ENCODE measurements at regions not wholly inside any gene's neighbourhood (a gene's known extent, or its start where the extent isn't known, plus 50 kb on each side); places are given as distances from the start of the nearest gene placed in this dataset.
"Not testable (repeated sequence)": the region's sequence is repeated elsewhere in the genome, so short reads cannot be mapped to it uniquely, and the experiment has no call there.

GRCh38 chr5:35561396-35561795 lies 56.3 kb upstream of the SPEF2 start:
- TF ChIP-seq TAF1 (IDR thresholded peaks at IDR 0.05; ENCODE audit: borderline replicate concordance, low read depth, low read length) (no peak), POLR2AphosphoS5 (IDR thresholded peaks at IDR 0.05; ENCODE audit: low read depth, low read length) (no peak), POLR2A (IDR thresholded peaks at IDR 0.05; ENCODE audit: low read depth, low read length) (no peak)
- FAIRE-seq (no peak), DNase-seq (ENCODE audit: insufficient read length) (no peak)

GRCh38 chr5:35557748-35558147 lies 59.9 kb upstream of the SPEF2 start:
- FAIRE-seq (no peak), DNase-seq (ENCODE audit: insufficient read length) (no peak)
- TF ChIP-seq TAF1 (IDR thresholded peaks at IDR 0.05; ENCODE audit: borderline replicate concordance, low read depth, low read length) (no peak), POLR2AphosphoS5 (IDR thresholded peaks at IDR 0.05; ENCODE audit: low read depth, low read length) (no peak), POLR2A (IDR thresholded peaks at IDR 0.05; ENCODE audit: low read depth, low read length) (no peak)

- TF ChIP-seq POLR2A (IDR thresholded peaks at IDR 0.05; ENCODE audit: low read depth, low read length) (no peak), POLR2AphosphoS5 (IDR thresholded peaks at IDR 0.05; ENCODE audit: low read depth, low read length) (no peak), TAF1 (IDR thresholded peaks at IDR 0.05; ENCODE audit: borderline replicate concordance, low read depth, low read length) (no peak)
- FAIRE-seq (no peak), DNase-seq (ENCODE audit: insufficient read length) (no peak)
Measured at GRCh38 chr5:35557199-35557598, 60.5 kb upstream of the SPEF2 start.

GRCh38 chr5:35554016-35554415 lies 63.6 kb upstream of the SPEF2 start:
- no peak for FAIRE-seq
- no peak for DNase-seq (ENCODE audit: insufficient read length)
- no peak for TF ChIP-seq TAF1 (IDR thresholded peaks at IDR 0.05; ENCODE audit: borderline replicate concordance, low read depth, low read length)
- TF ChIP-seq POLR2A (IDR thresholded peaks at IDR 0.05; ENCODE audit: low read depth, low read length) = no peak
- TF ChIP-seq POLR2AphosphoS5 (IDR thresholded peaks at IDR 0.05; ENCODE audit: low read depth, low read length) = no peak

- TF ChIP-seq POLR2AphosphoS5 (IDR thresholded peaks at IDR 0.05; ENCODE audit: low read depth, low read length) = no peak
- no peak for TF ChIP-seq TAF1 (IDR thresholded peaks at IDR 0.05; ENCODE audit: borderline replicate concordance, low read depth, low read length)
- FAIRE-seq (no peak), DNase-seq (ENCODE audit: insufficient read length) (no peak)
Measured at GRCh38 chr5:35545190-35545589, 72.5 kb upstream of the SPEF2 start.

GRCh38 chr5:35543408-35543807 lies 74.3 kb upstream of the SPEF2 start:
- TF ChIP-seq POLR2A (IDR thresholded peaks at IDR 0.05; ENCODE audit: low read depth, low read length) (no peak), TAF1 (IDR thresholded peaks at IDR 0.05; ENCODE audit: borderline replicate concordance, low read depth, low read length) (no peak), POLR2AphosphoS5 (IDR thresholded peaks at IDR 0.05; ENCODE audit: low read depth, low read length) (no peak)
- DNase-seq (ENCODE audit: insufficient read length) (no peak), FAIRE-seq (no peak)

- DNase-seq (ENCODE audit: insufficient read length) = no peak
- no peak for FAIRE-seq
- TF ChIP-seq POLR2AphosphoS5 (IDR thresholded peaks at IDR 0.05; ENCODE audit: low read depth, low read length) = no peak
- no peak for TF ChIP-seq TAF1 (IDR thresholded peaks at IDR 0.05; ENCODE audit: borderline replicate concordance, low read depth, low read length)
- no peak for TF ChIP-seq POLR2A (IDR thresholded peaks at IDR 0.05; ENCODE audit: low read depth, low read length)
Measured at GRCh38 chr5:35540002-35540401, 77.7 kb upstream of the SPEF2 start.

GRCh38 chr5:35538198-35538931 lies 79.3 kb upstream of the SPEF2 start:
- no peak for DNase-seq (ENCODE audit: insufficient read length)
- TF ChIP-seq POLR2A (IDR thresholded peaks at IDR 0.05; ENCODE audit: low read depth, low read length) (no peak), TAF1 (IDR thresholded peaks at IDR 0.05; ENCODE audit: borderline replicate concordance, low read depth, low read length) (no peak), POLR2AphosphoS5 (IDR thresholded peaks at IDR 0.05; ENCODE audit: low read depth, low read length) (no peak)
- no peak for FAIRE-seq

- TF ChIP-seq POLR2AphosphoS5 (IDR thresholded peaks at IDR 0.05; ENCODE audit: low read depth, low read length) = no peak
- TF ChIP-seq POLR2A (IDR thresholded peaks at IDR 0.05; ENCODE audit: low read depth, low read length) = no peak
- TF ChIP-seq TAF1 (IDR thresholded peaks at IDR 0.05; ENCODE audit: borderline replicate concordance, low read depth, low read length) = no peak
- no peak for FAIRE-seq
- DNase-seq (ENCODE audit: insufficient read length) = no peak
Measured at GRCh38 chr5:35533156-35533555, 84.5 kb upstream of the SPEF2 start.

- not testable (repeated sequence) for FAIRE-seq; DNase-seq (ENCODE audit: insufficient read length)
Measured at GRCh38 chr5:35531553-35531952, 86.1 kb upstream of the SPEF2 start.

GRCh38 chr5:35518104-35518503 lies 99.6 kb upstream of the SPEF2 start:
- DNase-seq (ENCODE audit: insufficient read length) = no peak
- TF ChIP-seq TAF1 (IDR thresholded peaks at IDR 0.05; ENCODE audit: borderline replicate concordance, low read depth, low read length) = no peak
- TF ChIP-seq POLR2AphosphoS5 (IDR thresholded peaks at IDR 0.05; ENCODE audit: low read depth, low read length) = no peak
- FAIRE-seq = no peak

- FAIRE-seq = no peak
- no peak for DNase-seq (ENCODE audit: insufficient read length)
- TF ChIP-seq TAF1 (IDR thresholded peaks at IDR 0.05; ENCODE audit: borderline replicate concordance, low read depth, low read length) (no peak), POLR2AphosphoS5 (IDR thresholded peaks at IDR 0.05; ENCODE audit: low read depth, low read length) (no peak), POLR2A (IDR thresholded peaks at IDR 0.05; ENCODE audit: low read depth, low read length) (no peak)
Measured at GRCh38 chr5:35516271-35516670, 101.4 kb upstream of the SPEF2 start.

GRCh38 chr5:35513612-35514011 lies 104.1 kb upstream of the SPEF2 start:
- no peak for TF ChIP-seq TAF1 (IDR thresholded peaks at IDR 0.05; ENCODE audit: borderline replicate concordance, low read depth, low read length)
- TF ChIP-seq POLR2A (IDR thresholded peaks at IDR 0.05; ENCODE audit: low read depth, low read length) = no peak
- no peak for TF ChIP-seq POLR2AphosphoS5 (IDR thresholded peaks at IDR 0.05; ENCODE audit: low read depth, low read length)
- DNase-seq (ENCODE audit: insufficient read length) (no peak), FAIRE-seq (no peak)
